D341Med (cell line): ENCODE measurements at regions not wholly inside any gene's neighbourhood (a gene's known extent, or its start where the extent isn't known, plus 50 kb on each side); places are given as distances from the start of the nearest gene placed in this dataset.
A peak's percentile ranks its signal among the peaks of the same experiment; 100 is the strongest.
"Not testable (repeated sequence)": the region's sequence is repeated elsewhere in the genome, so short reads cannot be mapped to it uniquely, and the experiment has no call there.

Experiments
- DNase-seq: peaks from one replicate; pipeline ENCODE4 v3.0.0; 2012; ENCODE audit warnings: low spot score

DNA sequence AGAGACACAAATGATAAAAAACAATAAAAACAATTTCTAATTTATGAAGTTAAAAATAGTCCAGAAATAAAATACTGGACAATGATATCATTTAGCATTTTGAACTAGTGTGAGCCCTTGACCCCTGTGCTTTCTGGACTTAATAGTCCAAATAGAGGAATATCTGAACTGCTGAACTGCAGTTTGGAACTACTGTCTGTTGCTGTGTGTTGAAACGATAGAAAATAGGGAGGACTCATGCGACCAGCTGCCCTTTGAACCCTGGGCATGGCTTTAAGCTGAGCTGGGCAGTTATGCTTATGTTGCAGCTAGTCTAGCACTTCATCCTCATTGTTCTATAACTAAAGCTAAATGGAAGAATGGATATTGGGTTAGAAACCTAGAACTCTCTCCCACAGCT, 99.5 kb downstream of the FMR1NB start:
- DNase-seq = no peak

DNA sequence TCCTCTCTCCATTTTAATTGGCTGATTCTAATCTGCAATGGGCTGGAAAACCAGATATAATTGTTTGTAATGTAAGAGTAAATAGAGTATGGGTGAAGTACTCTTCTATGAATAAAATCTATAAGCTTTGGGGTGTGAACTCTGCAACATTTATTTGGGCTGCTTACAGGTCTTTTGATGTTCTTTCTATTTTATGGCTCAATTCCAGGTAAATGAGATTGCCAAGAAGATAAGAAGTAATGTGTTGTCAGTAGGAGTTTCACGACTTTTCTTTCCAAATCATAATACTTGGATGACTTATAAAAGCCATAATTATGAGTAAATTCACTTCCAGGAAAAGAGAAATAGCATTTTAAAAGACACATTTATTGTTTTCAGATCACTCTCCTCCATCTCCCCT, 103.5 kb downstream of the FMR1NB start:
- DNase-seq = no peak

DNA sequence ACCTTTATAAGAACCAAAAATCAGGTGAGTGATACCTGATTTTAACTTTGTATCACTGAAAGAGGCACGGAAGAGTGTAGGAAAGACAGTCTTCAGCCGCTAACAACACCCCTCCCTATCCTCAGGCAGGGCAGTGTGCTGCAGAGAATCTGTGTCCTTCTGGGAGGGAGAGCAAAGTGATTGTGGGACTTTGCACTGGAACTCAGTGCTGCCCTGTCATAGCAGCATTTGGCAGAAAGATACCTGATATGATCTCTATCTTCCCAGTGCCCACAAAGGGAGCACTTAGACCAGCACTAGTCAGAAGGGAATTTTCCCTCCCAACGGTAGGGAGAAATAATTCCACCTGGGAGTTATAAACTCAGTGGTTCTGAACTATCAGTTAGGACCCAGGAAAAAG, 139.0 kb downstream of the FMR1NB start:
- no peak for DNase-seq

DNA sequence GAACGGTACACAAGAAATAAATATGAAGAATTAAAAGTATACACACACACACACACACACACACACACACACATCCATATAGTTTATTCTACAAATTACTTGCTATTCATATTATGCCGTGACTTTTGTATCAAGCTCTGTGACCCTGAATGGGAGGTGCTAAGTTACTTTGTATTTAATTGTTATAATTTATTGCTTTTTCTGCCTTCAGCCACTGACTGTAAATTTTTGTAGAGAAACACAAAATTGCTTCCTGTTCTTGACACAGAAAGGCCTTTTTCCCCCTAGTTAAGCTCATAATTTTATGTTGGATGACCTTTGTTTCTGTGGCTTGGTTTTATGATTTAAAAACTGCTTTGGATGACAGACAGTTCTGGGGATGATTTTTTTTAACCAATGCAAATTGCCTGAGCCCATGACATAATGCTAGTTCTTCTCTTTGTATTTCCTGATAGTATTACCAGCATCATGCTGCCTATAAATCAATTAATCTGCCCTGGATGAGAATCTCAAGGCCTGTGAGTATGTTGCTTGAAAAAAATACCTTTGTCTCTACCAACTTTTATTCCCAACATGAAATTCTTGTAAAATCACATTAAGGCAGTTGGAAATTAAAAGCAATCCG, 140.0 kb downstream of the FMR1NB start:
- no peak for DNase-seq

DNA sequence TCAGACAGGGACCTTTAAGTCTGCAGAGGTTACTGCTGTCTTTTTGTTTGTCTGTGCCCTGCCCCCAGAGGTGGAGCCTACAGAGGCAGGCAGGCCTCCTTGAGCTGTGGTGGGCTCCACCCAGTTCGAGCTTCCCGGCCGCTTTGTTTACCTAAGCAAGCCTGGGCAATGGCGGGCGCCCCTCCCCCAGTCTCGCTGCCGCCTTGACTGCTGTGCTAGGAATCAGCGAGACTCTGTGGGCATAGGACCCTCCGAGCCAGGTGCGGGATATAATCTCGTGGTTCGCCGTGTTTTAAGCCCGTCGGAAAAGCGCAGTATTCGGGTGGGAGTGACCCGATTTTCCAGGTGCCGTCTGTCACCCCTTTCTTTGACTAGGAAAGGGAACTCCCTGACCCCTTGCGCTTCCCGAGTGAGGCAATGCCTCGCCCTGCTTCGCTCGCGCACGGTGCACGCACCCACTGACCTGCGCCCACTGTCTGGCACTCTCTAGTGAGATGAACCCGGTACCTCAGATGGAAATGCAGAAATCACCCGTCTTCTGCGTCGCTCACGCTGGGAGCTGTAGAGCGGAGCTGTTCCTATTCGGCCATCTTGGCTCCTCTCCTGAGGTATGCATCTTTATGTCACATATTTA, 147.9 kb downstream of the FMR1NB start:
- not testable (repeated sequence) for DNase-seq

DNA sequence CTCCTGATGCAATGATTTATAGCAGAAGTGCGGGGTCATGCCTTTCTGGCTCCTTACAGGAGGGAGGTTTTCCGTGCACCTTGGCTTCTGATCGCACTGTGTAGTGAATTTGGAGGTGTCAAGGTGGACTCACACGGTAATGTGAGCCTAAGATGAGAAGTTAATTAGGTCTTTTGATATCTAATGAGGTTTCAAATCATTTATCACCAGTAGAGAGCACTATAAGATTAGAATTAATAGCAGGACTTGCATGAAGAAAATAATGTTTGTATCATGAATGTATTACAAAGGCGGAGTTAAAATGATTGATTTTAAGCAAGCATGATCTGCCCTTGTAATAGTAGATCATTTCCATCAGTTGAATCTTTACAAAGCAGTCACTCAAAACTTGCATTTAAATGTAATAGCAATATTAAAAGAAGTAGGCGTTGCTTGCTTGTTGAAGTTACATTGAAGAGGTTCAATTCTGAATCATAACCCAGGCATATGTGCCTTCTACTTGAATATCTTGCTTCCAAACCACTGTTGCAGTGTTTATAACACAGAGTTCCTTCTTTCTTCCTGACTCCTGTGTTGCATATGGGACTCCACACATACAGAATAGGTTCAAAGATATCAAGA, 152.1 kb downstream of the FMR1NB start:
- DNase-seq = peak; percentile 20

DNA sequence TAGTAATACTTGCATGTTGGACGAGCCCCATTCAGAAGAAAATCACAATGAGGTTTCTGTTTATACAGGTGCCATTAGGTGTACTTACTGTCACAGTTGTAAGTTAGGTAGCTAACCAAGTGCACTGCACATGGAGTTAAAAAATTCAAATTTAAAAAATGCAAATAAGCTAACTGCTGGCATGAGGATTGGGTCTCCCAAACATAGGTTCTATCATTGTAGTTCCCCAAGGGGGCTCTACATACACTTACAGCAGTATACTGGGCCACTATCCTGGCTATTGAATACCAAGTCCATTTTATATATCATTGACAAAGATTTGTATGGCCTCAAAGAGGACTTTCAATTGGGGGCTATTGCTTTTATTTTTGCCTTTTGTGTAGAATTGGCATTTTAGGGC, 153.4 kb downstream of the FMR1NB start:
- DNase-seq = no peak

DNA sequence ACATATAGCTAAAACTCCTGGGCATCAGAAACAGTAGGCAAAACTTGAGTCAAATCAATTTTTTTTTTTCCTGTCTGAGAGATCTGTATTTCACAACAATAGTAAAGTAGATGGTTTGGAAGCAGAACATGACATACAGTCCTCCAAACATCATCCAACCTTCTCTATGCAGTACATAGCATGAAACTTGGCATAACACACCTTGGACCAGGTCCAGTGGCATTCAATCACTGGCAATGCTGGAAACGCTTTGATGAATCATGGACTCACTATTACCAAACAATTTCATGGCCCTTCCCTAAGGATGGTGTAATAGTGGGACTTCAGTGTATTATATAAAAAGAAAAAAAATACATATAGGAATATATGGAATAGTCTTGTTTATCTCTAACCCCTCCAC, 154.6 kb downstream of the FMR1NB start:
- no peak for DNase-seq

DNA sequence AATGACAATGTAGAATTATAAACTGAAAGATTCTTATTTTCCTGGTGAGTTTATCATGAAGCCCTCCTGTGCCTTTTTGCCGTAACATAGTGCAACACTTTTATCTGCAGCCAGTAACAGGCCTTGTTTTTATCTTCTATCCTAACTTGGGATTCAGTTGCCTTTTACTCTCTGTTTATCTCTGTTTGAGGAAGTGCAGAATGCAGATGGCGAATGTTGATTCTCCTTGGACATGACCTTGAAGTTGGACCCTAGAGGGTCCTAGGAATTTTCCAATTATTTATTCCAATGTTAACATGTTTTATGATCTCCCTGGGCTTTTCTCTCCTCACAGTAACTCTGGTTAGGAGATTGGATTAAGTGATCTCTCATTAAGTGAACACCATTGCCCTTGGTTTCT, 165.0 kb downstream of the FMR1NB start:
- DNase-seq = no peak

DNA sequence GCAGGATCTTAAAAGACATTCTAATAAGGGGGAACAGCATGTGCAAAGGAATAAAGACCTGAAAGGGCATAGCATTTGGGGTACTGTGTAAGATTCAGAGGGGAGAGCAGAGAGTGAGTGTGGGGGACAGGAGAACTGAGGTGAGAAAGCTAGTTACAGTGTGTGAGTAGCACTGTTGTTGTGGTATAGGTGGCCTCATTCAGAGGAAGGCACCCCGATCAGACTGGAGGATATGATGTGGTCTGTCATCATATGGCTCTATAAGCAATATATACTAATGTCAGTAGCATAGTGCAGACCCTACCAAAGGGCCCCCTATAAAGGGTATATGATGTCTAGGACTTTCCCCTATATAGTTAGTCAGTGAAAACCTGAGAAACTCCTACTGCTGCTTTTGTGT, 175.8 kb downstream of the FMR1NB start:
- no peak for DNase-seq

DNA sequence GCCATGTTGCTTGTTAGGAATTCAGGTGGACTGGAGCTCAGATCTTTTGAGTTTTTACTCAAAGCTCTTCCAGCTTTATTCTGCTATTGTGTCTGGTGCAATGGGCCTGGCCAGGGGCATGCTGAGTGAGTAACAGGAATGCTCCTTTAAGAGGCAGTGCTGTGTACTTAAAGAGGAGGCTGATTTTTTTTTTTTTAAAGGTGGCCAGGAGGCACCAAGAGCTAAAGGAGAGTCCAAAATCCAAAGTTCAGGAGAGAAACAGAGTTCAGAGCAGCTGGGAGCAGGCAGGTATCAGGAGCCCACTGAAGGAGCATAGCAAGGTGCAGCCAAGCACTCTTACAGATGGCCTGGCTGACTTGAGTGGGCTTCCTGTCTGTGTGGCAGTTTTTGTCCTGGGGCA, 178.7 kb downstream of the FMR1NB start:
- no peak for DNase-seq

DNA sequence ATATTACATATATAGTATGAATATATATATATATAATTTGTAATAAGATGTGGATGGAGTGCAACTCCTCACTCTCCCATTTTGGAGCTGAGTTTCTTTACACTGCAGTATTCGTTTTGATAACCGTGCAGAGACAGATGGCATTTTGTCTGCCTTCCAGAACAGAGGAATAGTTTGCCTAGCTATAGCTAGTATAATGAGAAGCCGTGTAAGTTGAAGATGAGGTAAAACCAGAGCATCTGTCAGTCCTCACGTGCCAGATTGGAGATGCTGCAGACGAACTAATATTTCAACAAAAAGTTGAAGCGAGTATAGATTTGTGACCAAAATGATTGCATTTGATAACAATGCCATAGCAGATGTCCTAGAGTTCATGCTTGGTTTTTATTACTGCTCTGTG, 180.6 kb downstream of the FMR1NB start:
- DNase-seq = no peak

DNA sequence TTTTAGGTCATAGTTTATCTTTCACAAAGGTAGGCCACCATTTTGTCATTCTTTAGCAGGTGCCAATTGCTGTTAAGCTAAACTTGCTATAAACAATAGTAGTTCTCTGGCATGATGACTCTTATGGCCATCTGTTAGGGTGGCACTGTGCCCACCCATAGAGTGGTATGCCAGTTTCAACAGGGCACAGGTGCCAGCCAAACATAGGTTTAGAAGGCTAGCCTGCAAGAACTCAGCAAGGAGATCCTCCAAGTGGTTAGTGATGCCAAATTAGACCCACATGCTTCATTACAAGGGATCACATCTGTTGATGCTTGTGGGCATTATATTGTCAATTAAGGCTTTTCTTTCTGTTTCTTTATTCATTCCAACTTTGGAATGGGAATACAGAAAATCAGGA, 204.5 kb downstream of the FMR1NB start:
- DNase-seq = no peak

DNA sequence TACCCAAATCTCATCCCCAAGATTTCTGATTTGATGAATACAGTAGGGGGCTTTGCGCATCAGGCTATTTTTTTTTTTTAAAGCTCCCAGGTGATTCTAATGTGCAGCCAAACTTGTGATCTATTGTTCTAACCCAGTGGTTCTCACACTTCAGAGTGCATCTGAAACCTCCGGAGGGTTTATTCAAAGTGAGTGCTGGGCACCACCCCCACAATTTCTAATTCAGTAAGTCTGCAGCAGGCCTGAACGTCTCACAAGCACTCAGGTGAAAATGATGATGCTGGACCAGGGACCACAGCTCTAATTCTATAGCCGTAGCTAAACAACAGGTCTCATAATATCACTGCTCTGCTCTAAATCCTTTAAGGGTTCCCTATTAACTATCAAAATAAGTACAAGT, 211.4 kb downstream of the FMR1NB start:
- DNase-seq = no peak

DNA sequence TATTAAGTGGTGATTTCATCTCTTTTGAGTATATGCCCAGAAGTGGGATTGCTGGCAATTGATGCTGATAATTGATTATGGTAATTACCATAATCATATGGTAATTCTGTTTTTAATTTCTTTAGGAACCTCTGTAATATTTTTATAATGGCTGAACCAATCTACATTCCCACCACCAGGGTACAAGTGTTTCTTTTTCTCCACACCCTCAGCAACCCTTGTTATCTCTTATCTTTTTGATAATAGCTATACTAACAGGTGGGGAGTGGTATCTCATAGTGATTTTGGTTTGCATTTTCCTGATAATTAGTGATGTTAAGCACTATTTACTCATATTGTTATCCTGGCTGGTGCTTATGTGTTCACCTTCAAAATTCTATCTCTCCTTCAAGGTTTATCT, 212.6 kb downstream of the FMR1NB start:
- no peak for DNase-seq

DNA sequence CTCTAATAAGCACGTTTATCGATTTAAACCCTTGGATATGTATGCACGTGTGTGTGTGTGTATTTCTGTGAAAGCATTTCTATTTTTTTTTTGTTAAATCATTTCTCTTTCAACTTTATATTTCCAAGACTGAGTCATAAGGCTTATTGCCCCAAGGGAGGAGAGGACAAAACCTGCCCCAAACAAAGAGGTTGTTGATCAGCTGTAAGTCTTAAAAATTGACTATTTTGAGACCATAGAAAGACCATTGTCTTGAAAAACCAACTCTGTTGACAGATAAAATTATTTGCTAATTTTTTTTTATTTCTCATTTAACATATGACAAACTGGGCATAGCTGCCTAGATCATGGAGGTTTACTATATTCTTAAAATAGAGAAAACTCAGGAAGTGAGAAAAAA, 222.4 kb downstream of the FMR1NB start:
- DNase-seq = no peak

DNA sequence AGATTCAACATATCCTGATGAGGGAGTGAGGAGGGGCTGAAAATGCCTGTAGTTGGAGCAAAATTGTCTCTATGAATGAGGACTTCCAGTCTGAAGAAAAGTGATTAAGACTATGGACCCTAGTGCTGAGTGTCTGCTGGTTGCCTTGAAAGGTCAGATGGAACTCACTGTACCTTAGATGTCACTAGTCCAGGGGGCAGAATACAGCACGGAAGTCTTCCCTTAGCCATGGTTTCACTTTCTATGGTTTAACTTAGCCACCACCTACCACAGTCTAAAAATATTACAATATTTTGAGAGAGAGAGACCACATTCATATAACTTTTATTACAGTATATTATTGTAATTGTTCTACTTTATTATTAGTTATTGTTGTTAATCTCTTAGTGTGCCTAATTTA, 223.1 kb downstream of the FMR1NB start:
- no peak for DNase-seq

DNA sequence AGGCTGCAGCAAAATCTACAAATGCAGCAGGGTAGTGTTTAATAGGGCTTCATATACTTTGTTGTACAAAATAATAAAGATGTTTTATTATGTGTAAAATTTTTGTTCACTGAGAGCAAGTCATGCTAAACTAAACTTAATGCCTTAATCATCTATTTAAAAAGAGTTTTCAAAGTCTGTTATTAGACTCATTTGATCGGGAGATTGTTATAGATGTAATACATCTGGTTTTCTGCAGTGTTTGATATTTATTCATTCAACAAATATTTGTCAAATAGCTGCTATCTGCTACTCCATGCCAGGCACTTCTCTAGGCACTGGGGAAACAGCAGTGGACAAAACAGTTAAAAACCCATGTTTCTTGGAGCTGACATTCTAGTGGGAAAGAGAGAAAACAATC, 233.6 kb downstream of the FMR1NB start:
- DNase-seq = no peak

DNA sequence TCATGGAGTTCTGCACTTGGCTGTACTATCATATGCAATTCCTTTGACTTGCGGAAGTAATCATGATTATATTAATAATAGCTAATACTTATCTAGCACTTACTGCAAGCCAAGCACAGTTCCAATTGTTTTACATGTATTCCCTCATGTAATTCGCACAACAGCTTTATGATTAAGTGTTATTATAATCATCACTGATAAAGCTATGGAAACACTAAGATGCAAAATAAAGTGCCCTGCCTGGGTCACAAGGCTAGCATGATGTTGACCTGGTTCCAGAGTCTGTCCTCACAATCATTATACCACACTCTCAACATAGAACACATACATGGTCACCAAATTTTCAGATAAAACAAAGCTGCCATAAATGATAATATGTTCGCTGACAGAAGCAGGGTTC, 234.6 kb downstream of the FMR1NB start:
- DNase-seq = no peak

DNA sequence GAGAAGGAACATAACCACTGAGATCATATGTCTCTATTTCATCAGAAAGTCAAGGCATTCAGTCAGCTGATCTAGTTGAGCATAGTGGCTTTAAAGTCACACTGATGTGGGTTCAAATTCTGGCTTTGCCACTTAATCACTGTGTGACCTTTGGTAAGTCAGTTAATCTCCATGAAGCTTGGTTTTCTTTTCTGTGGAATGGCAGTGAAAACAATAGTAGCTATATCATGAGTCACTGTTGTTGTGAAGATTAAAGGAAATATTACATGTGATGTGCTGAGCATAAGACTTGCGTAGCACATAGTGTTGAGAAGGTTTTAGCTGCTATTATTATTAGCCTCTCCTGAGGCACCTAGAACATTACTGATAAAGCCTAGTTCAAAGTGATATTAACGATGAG, 242.2 kb downstream of the FMR1NB start:
- DNase-seq = no peak

DNA sequence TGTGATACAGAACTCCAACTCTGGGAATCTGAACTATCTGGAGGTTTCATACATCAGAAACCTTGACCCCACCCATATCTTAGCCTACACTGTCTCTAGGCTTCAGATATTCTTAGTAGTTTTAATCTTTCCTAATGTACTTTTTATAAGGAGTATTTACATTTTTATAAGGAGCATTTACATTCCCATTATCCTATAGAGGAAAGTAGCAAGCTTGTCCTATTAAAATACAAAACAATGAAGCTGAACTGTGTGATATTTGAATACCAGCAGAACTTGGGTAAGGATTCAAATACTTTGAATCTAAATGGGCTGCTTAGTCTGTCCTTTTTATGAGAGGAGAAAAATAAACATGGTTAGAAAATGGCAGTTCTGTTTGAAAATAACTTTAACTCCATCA, 247.4 kb downstream of the FMR1NB start:
- no peak for DNase-seq

DNA sequence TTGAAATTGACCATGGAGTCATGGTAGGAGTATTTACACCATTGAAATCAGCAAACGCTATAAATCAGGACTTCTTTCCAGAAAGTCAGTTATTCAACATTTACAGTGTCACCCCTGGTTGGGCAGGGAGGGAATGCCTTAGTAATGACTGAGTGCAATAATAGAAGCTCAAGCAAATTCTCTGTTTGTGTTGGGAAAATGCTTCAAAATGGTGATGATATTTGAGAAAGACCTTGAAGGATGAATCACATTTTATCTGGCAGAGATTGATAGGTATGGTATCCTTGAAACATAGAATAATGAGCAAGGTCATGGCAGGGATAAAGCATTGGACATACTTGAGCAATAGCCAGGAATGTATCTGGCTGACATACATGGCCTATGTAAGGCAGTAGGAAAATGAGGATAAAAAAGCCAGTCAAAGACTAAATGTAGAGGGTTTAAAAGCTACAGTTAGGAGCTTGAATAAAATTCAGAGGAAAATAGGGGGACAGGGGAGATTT, 248.7 kb downstream of the FMR1NB start:
- DNase-seq = no peak

DNA sequence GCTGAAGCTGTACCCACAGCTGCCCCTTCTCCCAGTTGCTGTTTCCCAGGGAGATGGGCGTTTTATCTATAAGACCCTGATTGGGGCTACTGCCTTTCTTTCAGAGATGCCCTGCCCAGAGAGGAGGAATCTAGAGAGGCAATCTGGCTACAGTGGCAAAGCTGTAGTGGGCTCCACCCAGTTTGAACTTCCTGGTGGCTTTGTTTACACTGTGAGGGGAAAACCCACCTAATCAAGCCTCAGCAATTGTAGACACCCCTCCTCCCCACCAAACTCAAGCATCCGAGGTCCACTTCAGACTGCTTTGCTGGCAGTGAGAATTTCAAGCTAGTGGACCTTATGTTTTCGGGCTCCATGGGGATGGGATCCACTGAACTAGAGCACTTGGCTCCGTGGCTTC, 240.4 kb upstream of the AFF2 start:
- DNase-seq = no peak

DNA sequence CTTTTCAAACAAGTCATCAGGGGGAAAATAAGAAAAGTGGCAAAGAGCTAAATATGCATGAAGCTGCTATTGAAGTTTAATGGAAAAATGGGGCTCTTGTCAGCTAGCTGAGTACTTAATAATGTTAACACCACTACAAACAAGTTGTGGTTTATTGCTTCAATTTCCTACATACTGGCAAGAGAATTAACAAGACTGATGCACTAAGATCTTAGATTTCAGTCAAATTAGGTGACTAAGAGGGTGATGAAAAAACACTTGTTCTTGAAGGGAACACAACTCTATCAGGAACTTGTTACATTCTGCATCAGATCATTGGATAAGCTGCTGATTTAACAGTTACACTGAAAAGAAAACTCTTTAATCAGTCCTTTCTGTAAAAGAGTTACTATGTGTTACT, 234.6 kb upstream of the AFF2 start:
- no peak for DNase-seq
